Psoas muscle (tissue), 7 donors: ENCODE measurements at regions not wholly inside any gene's neighbourhood (a gene's known extent, or its start where the extent isn't known, plus 50 kb on each side); places are given as distances from the start of the nearest gene placed in this dataset.

Source experiments
- ATAC-seq, 4 donors: fragments of 200-7000 bp; cut with Tn5 transposase; one replicate each; pipeline ENCODE4 v1.9.1; 2020; ENCODE audit warnings: moderate library complexity in 3 of 4, mild to moderate bottlenecking in 2 of 4
- DNase-seq, 2 donors: peaks; one replicate each; pipeline ENCODE4 v3.0.0-alpha.2; 2020
- H3K27ac ChIP-seq: fragments of 200-600 bp; one replicate; pipeline ENCODE4 v1.8.0; 2022
- H3K27me3 ChIP-seq, 3 donors: fragments of 200-600 bp in 1 of 3; one replicate each; pipeline versions ENCODE4 v1.6.1 to v1.8.0; 2013 to 2022; ENCODE audit warnings: low read length in 2 of 3, mild to moderate bottlenecking in 2 of 3, moderate library complexity in 1 of 3; ENCODE audit not compliant: insufficient read depth in 3 of 3
- H3K36me3 ChIP-seq, 2 donors: fragments of 200-600 bp in 1 of 2; one replicate each; pipeline versions ENCODE4 v1.6.1 to v1.8.0; 2013 to 2022; ENCODE audit warnings: low read depth in 1 of 2, mild to moderate bottlenecking in 1 of 2, moderate library complexity in 1 of 2; ENCODE audit not compliant: insufficient read depth in 1 of 2
- H3K4me1 ChIP-seq: fragments of 200-600 bp; one replicate; pipeline ENCODE4 v1.8.0; 2022
- H3K4me3 ChIP-seq: fragments of 200-600 bp; one replicate; pipeline ENCODE4 v1.8.0; 2022; ENCODE audit warnings: mild to moderate bottlenecking
- H3K9me3 ChIP-seq: fragments of 200-600 bp; one replicate; pipeline ENCODE4 v1.8.0; 2022
- CTCF ChIP-seq: fragments of 200-600 bp; IDR thresholded peaks from one replicate; pipeline ENCODE4 v1.8.0; 2022; ENCODE audit warnings: antibody characterized with exemption
- WGBS, 3 donors: extraction: QIAGEN DNeasy Blood & Tissue Kit; methylation state at CpG; one replicate each; pipeline versions ENCODE4 v1.1.6 to v1.1.7; 2013; 5-methylcytosine and 5-hydroxymethylcytosine counted together
- intact Hi-C, 2 donors: fragments of 100-400 bp; cut with DNase I; formaldehyde crosslinking; loops; one replicate each; pipeline versions ENCODE4 v1.11.0 to v1.14.2; 2022
- donor health status: healthy with polysubstance abuse.
- donor health status: DM: no; HTN: no; CAD: no; lungs with moderate emphysema.
- donor health status: Bipolar disorder and iron deficiency.
- donor health status: healthy.
- donor health status: DM: yes; HTN: yes; CAD: no.
- donor health status: DM: no; HTN: no; CAD: no.
- donor health status: DM: yes; HTN: yes; CAD: no.

- Histone ChIP-seq H3K36me3 (no peaks in the 10 kb centered on the region), H3K27me3 (no peaks in the 10 kb centered on the region), H3K27ac (no peak overlapping the region), H3K9me3 (no peaks in the 10 kb centered on the region), H3K4me3 (no peak overlapping the region), H3K4me1 (no peaks in the 10 kb centered on the region)
- intact Hi-C loops, result no loop called here
- TF ChIP-seq CTCF, result no peak
- no peak for ATAC-seq
- DNase-seq, result no peak
- WGBS, 3 donors, result 87 to 92% (median 91%) methylated on average over 5 of the region's 5 CpGs
Observed at GRCh38 chr15:70523192-70523591, 240.2 kb downstream of the UACA start.

- no peak for TF ChIP-seq CTCF
- Histone ChIP-seq H3K27ac (no peak overlapping the region), H3K36me3 (no peaks in the 10 kb centered on the region), H3K27me3 (no peaks in the 10 kb centered on the region), H3K9me3 (no peaks in the 10 kb centered on the region), H3K4me1 (no peaks in the 10 kb centered on the region), H3K4me3 (no peak overlapping the region)
- intact Hi-C loops, result no loop called here
- 93 to 95% (median 93%) methylated on average over 5 of the region's 5 CpGs for WGBS, 3 donors
- ATAC-seq (no peak), DNase-seq (no peak)
Observed at GRCh38 chr15:70522323-70522966, 240.9 kb downstream of the UACA start.

GRCh38 chr15:70521576-70522322, 241.6 kb downstream of the UACA start:
- DNase-seq, result no peak
- Histone ChIP-seq H3K27me3 (no peaks in the 10 kb centered on the region), H3K9me3 (no peaks in the 10 kb centered on the region), H3K4me3 (no peak overlapping the region), H3K4me1 (no peaks in the 10 kb centered on the region), H3K36me3 (no peaks in the 10 kb centered on the region), H3K27ac (no peak overlapping the region)
- no peak for ATAC-seq
- 88 to 94% (median 91%) methylated on average over 11 of the region's 11 CpGs for WGBS, 3 donors
- intact Hi-C loops, result no loop called here
- no peak for TF ChIP-seq CTCF

- Histone ChIP-seq H3K27ac (no peak overlapping the region), H3K4me1 (no peaks in the 10 kb centered on the region), H3K4me3 (no peak overlapping the region), H3K27me3 (no peaks in the 10 kb centered on the region), H3K36me3 (no peaks in the 10 kb centered on the region), H3K9me3 (no peaks in the 10 kb centered on the region)
- no peak for DNase-seq
- ATAC-seq, result no peak
- intact Hi-C loops, result no loop called here
- TF ChIP-seq CTCF, result no peak
- WGBS, 3 donors, result 61 to 77% (median 69%) methylated on average over 3 of the region's 3 CpGs
Observed at GRCh38 chr15:70519616-70520015, 243.7 kb downstream of the UACA start.
